ENCODE measurements at regions not wholly inside any gene's neighbourhood (a gene's known extent, or its start where the extent isn't known, plus 50 kb on each side); places are given as distances from the start of the nearest gene placed in this dataset.

DNA sequence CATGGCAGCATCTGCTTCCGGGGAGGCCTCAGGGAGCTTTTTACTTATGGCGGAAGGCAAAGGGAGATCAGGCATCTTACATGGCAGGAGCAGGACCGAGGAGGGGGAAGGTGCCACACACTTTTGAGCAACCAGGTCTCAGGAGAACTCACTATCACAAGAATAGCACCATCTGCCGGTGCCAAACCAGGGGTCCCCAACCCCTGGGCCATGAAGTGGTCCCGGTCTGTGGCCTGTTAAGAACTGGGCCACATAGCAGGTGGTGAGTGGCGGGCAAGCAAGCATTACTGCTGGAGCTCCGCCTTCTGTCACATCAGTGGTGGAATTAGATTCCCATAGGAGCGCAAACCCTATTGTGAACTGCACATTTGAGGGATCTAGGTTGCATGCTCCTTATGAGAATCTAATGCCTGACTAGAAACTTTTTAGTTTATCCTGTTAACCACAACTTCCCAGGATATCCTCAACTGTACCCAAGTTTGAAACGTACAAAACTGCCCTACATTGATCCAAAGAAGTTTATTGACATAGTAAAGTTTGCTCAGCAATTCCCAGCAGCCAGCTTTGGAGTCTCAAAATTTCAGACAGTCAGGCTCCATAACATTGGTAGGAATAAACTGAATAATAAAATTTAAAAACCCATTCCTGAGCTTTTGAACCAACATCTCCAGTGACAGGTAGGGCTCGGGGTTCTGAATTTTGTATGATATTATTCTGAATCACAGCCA, 228.4 kb upstream of the TAC1 start:
- Mint-ChIP-seq H3K4me3 (no peak overlapping the region), H3K36me3 (ENCODE audit: low read depth) (no peaks in the 10 kb centered on the region), H3K4me1 (no peaks in the 10 kb centered on the region), H3K27ac (no peak overlapping the region), H3K9me3 (peaks cover 3% of the 10 kb centered on the region), H3K27me3 (ENCODE audit: low read depth, poor library complexity) (no peaks in the 10 kb centered on the region)
- TF ChIP-seq, protein P1, sequence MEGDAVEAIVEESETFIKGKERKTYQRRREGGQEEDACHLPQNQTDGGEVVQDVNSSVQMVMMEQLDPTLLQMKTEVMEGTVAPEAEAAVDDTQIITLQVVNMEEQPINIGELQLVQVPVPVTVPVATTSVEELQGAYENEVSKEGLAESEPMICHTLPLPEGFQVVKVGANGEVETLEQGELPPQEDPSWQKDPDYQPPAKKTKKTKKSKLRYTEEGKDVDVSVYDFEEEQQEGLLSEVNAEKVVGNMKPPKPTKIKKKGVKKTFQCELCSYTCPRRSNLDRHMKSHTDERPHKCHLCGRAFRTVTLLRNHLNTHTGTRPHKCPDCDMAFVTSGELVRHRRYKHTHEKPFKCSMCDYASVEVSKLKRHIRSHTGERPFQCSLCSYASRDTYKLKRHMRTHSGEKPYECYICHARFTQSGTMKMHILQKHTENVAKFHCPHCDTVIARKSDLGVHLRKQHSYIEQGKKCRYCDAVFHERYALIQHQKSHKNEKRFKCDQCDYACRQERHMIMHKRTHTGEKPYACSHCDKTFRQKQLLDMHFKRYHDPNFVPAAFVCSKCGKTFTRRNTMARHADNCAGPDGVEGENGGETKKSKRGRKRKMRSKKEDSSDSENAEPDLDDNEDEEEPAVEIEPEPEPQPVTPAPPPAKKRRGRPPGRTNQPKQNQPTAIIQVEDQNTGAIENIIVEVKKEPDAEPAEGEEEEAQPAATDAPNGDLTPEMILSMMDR (IDR thresholded peaks at IDR 0.05) = no peak
- no peak for DNase-seq

DNA sequence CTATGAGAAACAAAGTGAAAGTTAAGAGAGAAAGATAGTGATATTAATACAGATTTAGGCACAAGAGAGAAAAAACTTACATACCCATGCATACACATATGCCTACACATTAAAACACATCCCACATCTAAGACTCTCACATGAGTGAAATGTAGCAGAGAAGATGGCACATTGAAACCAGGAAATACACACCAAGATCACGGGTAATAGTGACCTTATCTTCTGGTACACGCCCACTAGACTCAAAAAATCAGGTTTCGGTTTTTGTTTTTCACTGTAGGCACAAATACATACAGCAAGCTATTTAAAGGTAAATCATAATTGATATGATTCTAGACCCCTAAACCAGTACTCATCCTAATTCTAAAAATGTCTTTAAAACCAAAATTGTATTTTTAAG, 225.2 kb upstream of the TAC1 start:
- Mint-ChIP-seq H3K27me3 (ENCODE audit: low read depth, poor library complexity) (no peaks in the 10 kb centered on the region), H3K4me3 (no peak overlapping the region), H3K27ac (no peak overlapping the region), H3K36me3 (ENCODE audit: low read depth) (no peaks in the 10 kb centered on the region), H3K4me1 (no peaks in the 10 kb centered on the region), H3K9me3 (peaks cover 3% of the 10 kb centered on the region)
- DNase-seq = no peak
- TF ChIP-seq, protein P1 (IDR thresholded peaks at IDR 0.05) = no peak

DNA sequence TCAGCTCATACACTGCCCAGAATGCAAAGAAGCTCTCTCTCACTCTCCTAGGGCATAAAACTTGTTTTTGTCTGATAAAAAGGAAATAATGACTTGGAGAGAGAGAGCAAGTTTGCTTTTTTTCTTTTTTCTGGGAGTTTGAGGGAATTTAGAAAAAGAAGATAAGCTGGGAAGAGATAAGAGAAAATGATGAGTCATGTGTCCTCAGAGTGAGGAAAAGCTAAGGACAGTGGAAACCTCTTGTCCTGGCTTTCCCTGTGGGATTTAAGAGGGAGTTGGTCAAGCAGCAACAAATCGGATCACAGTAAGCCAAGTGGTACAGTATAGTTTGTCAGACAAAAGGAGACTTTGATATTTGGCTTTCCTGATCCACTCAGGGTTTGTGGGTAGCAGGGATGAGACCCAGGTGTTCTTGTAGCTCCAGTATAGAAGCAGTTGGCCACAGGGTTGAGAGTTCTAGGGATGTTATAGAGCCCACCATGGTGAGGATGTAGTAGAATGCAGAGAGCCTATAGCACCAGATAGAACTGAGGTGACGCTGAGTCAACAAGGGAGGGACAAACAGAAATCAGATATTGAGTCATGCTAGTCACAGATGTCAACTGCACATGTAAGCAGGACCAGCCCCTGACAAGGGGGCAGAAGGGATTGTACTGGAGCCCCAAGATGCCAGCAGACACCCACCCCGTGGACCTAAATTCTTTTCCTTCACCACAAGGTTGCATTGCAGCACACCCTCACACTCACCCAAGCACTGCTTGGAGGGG, 219.3 kb upstream of the TAC1 start:
- peaks cover 3% of the 10 kb centered on the region for H3K9me3 Mint-ChIP-seq
- H3K27me3 Mint-ChIP-seq (ENCODE audit: low read depth, poor library complexity) = peaks cover 6% of the 10 kb centered on the region
- DNase-seq = no peak
- no peak overlapping the region for H3K4me3 Mint-ChIP-seq
- H3K4me1 Mint-ChIP-seq = peaks cover 8% of the 10 kb centered on the region
- TF ChIP-seq, protein P1 (IDR thresholded peaks at IDR 0.05) = no peak
- H3K27ac Mint-ChIP-seq = no peak overlapping the region
- no peaks in the 10 kb centered on the region for H3K36me3 Mint-ChIP-seq (ENCODE audit: low read depth)

DNA sequence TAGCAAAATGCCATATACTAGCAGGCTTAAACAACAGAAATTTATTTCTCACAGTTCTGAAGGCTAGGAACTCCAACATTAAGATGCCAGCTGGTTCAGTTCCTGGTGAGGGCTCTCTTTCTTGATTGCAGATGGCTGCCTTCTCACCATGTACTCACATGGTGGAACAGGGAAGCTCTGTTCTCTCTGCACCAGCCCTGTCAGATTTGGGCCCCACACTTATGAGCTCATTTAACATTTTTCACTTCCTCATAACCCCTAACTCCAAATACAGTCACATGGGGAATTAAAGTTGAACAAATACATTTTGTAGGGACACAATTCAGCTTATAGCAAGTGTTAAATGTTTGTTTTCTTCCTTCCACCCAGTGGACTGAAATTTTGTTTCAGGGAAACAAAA, 218.6 kb upstream of the TAC1 start:
- Mint-ChIP-seq H3K4me1 (peaks cover 8% of the 10 kb centered on the region), H3K27ac (no peak overlapping the region), H3K9me3 (no peaks in the 10 kb centered on the region), H3K36me3 (ENCODE audit: low read depth) (no peaks in the 10 kb centered on the region), H3K27me3 (ENCODE audit: low read depth, poor library complexity) (peaks cover 6% of the 10 kb centered on the region), H3K4me3 (no peak overlapping the region)
- TF ChIP-seq, protein P1 (IDR thresholded peaks at IDR 0.05) = no peak
- DNase-seq = no peak

DNA sequence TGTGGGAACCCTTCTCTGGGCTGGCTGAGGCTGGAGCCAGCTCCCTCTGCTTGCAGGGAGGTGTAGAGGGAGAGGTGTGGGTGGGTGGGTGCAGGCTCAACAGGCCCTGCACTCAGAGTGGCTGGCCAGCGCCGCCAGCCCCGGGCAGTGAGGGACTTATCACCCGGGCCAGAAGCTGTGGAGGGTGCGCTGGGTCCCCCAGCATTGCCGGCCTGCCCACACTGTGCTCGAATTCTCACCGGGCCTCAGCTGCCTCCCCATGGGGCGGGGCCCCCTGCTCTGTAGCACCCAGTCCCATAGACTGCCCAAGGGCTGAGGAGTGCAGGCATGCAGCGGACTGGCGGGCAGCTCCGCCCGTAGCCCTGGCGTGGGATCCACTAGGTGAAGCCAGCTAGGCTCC, 190.7 kb upstream of the TAC1 start:
- Mint-ChIP-seq H3K9me3 (peaks cover 19% of the 10 kb centered on the region), H3K4me3 (no peak overlapping the region), H3K4me1 (no peaks in the 10 kb centered on the region), H3K27me3 (ENCODE audit: low read depth, poor library complexity) (no peaks in the 10 kb centered on the region), H3K36me3 (ENCODE audit: low read depth) (no peaks in the 10 kb centered on the region), H3K27ac (no peak overlapping the region)
- DNase-seq = no peak
- TF ChIP-seq, protein P1 (IDR thresholded peaks at IDR 0.05) = no peak
